Ascending aorta (tissue), 2 donors: ENCODE measurements at regions not wholly inside any gene's neighbourhood (a gene's known extent, or its start where the extent isn't known, plus 50 kb on each side); places are given as distances from the start of the nearest gene placed in this dataset.

ENCODE experiments used
- DNase-seq, 2 donors: peaks; one replicate each; pipeline ENCODE4 v3.0.0-alpha.2; 2019; ENCODE audit warnings: low spot score in 2 of 2
- H3K27ac ChIP-seq, 2 donors: fragments of 200-600 bp; sonication (generic); one replicate each; pipeline ENCODE4 v1.5.1; 2016 to 2017; ENCODE audit warnings: mild to moderate bottlenecking in 1 of 2
- H3K27me3 ChIP-seq: fragments of 200-600 bp; sonication (generic); one replicate; pipeline ENCODE4 v1.5.1; 2017
- H3K36me3 ChIP-seq, 2 donors: fragments of 200-600 bp; sonication (generic); one replicate each; pipeline ENCODE4 v1.5.1; 2016
- H3K4me1 ChIP-seq, 2 donors: fragments of 200-600 bp; sonication (generic); one replicate each; pipeline ENCODE4 v1.5.1; 2016 to 2017; ENCODE audit warnings: mild to moderate bottlenecking in 1 of 2
- H3K4me3 ChIP-seq, 2 donors: fragments of 200-600 bp; sonication (generic); one replicate each; pipeline ENCODE4 v1.5.1; 2016 to 2017; ENCODE audit warnings: mild to moderate bottlenecking in 1 of 2
- H3K9me3 ChIP-seq, 2 donors: fragments of 200-600 bp; sonication (generic); one replicate each; pipeline ENCODE4 v1.5.1; 2016
- CTCF ChIP-seq, 3 experiments: fragments of 200-600 bp in 2 of 3; fragments of 450-650 bp in 1 of 3; sonication (generic) in 2 of 3; IDR thresholded peaks; one replicate each; pipeline ENCODE4 v1.5.1; 2016 to 2019; ENCODE audit warnings: antibody characterized with exemption in 3 of 3, mild to moderate bottlenecking in 1 of 3, moderate library complexity in 1 of 3
- intact Hi-C: fragments of 100-400 bp; cut with DNase I; formaldehyde crosslinking; loops from one replicate; pipeline ENCODE4 v1.15.1; 2023

GRCh38 chr5:142531977-142532780, 153.7 kb downstream of the FGF1 start:
- no peaks in the 10 kb centered on the region for H3K27me3 ChIP-seq
- no peaks in the 10 kb centered on the region for H3K4me1 ChIP-seq
- no peak for DNase-seq
- intact Hi-C loops = no loop called here
- no peak overlapping the region for H3K4me3 ChIP-seq
- H3K36me3 ChIP-seq = no peaks in the 10 kb centered on the region
- peaks cover 0 to 8% of the 10 kb centered on the region in 2 donors for H3K9me3 ChIP-seq
- TF ChIP-seq CTCF (IDR thresholded peaks at IDR 0.05) = no peak
- H3K27ac ChIP-seq = no peak overlapping the region

GRCh38 chr5:142530904-142531303, 155.0 kb downstream of the FGF1 start:
- Histone ChIP-seq H3K4me1 (no peaks in the 10 kb centered on the region), H3K27me3 (no peaks in the 10 kb centered on the region), H3K36me3 (no peaks in the 10 kb centered on the region), H3K4me3 (no peak overlapping the region), H3K9me3 (peaks cover 0 to 8% of the 10 kb centered on the region in 2 donors), H3K27ac (no peak overlapping the region)
- intact Hi-C loops = no loop called here
- TF ChIP-seq CTCF (IDR thresholded peaks at IDR 0.05) = no peak
- no peak for DNase-seq

GRCh38 chr5:142529626-142530278, 156.1 kb downstream of the FGF1 start:
- no peak for DNase-seq
- Histone ChIP-seq H3K36me3 (no peaks in the 10 kb centered on the region), H3K27me3 (no peaks in the 10 kb centered on the region), H3K4me1 (no peaks in the 10 kb centered on the region), H3K27ac (no peak overlapping the region), H3K4me3 (no peak overlapping the region), H3K9me3 (no peaks in the 10 kb centered on the region)
- intact Hi-C loops = no loop called here
- no peak for TF ChIP-seq CTCF (IDR thresholded peaks at IDR 0.05)

GRCh38 chr5:142527664-142528295, 158.1 kb downstream of the FGF1 start:
- Histone ChIP-seq H3K4me1 (no peaks in the 10 kb centered on the region), H3K4me3 (no peak overlapping the region), H3K27me3 (no peaks in the 10 kb centered on the region), H3K27ac (no peak overlapping the region), H3K36me3 (no peaks in the 10 kb centered on the region), H3K9me3 (no peaks in the 10 kb centered on the region)
- no peak for DNase-seq
- intact Hi-C loops = no loop called here
- TF ChIP-seq CTCF (IDR thresholded peaks at IDR 0.05) = no peak

- Histone ChIP-seq H3K4me1 (no peaks in the 10 kb centered on the region), H3K27ac (no peak overlapping the region), H3K36me3 (no peaks in the 10 kb centered on the region), H3K27me3 (no peaks in the 10 kb centered on the region), H3K4me3 (no peak overlapping the region), H3K9me3 (no peaks in the 10 kb centered on the region)
- no peak for TF ChIP-seq CTCF (IDR thresholded peaks at IDR 0.05)
- no peak for DNase-seq
- intact Hi-C loops = no loop called here
These were observed 158.7 kb downstream of the FGF1 start for GRCh38 chr5:142527234-142527633.
